Fibroblast of lung (primary cell): ENCODE measurements at regions not wholly inside any gene's neighbourhood (a gene's known extent, or its start where the extent isn't known, plus 50 kb on each side); places are given as distances from the start of the nearest gene placed in this dataset.

Experiments
- EZH2 ChIP-seq: IDR thresholded peaks from 2 replicates; pipeline ENCODE4 v1.5.1; 2012; ENCODE audit warnings: low read length, control low read depth, mild to moderate bottlenecking; ENCODE audit errors: missing control alignments
- TF ChIP-seq, protein P1 (sequence below), 2 donors: IDR thresholded peaks in 1 of 2; conservative IDR thresholded peaks in 1 of 2; 1 replicate in 1 of 2; 2 replicates in 1 of 2; pipeline ENCODE4 v1.5.1; 2011 to 2012; ENCODE audit warnings: low read length in 2 of 2, control low read depth in 1 of 2, inconsistent platforms in 1 of 2, low read depth in 1 of 2, mild to moderate bottlenecking in 1 of 2

DNA sequence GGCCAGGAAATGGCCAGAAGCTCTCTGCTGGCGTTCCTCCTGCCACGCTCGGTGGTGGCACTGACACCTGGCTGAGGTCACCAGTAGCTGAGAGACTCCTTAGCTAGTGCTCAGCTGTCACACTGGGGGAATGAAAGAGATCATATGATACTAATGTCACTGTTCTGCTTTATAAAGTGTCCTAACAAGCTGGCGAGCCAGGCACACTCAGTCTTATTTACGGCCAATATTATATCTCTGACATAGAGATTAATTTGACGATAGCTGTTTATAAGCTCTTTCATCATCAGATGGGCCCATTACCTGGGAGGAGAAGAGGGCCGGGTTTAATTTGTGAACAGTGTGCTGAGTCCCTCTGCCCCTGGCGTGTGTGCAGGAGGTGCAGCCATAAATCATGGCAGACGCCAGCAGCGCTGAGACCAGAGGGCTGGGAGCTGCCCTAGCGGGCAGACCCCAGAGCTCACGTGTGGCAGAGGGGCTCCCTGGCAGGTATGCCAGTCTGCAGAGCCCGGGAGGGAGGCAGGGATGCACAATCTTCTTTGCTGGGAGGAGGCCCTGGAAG lies 246.5 kb downstream of the HAUS1 start:
- TF ChIP-seq, protein P1, sequence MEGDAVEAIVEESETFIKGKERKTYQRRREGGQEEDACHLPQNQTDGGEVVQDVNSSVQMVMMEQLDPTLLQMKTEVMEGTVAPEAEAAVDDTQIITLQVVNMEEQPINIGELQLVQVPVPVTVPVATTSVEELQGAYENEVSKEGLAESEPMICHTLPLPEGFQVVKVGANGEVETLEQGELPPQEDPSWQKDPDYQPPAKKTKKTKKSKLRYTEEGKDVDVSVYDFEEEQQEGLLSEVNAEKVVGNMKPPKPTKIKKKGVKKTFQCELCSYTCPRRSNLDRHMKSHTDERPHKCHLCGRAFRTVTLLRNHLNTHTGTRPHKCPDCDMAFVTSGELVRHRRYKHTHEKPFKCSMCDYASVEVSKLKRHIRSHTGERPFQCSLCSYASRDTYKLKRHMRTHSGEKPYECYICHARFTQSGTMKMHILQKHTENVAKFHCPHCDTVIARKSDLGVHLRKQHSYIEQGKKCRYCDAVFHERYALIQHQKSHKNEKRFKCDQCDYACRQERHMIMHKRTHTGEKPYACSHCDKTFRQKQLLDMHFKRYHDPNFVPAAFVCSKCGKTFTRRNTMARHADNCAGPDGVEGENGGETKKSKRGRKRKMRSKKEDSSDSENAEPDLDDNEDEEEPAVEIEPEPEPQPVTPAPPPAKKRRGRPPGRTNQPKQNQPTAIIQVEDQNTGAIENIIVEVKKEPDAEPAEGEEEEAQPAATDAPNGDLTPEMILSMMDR (conservative IDR thresholded peaks at IDR 0.05 in 1 of 2, IDR thresholded peaks at IDR 0.05 in 1 of 2; ENCODE audit: low read depth in 1 of 2, low read length in 2 of 2) = no peak
- TF ChIP-seq EZH2 = no peak
